IMR-90 (cell line): ENCODE measurements at regions not wholly inside any gene's neighbourhood (a gene's known extent, or its start where the extent isn't known, plus 50 kb on each side); places are given as distances from the start of the nearest gene placed in this dataset.

ENCODE experiments used
- ATAC-seq: fragments of 200-7000 bp; cut with Tn5 transposase; 2 replicates; pipeline ENCODE4 v1.9.1; 2020; ENCODE audit warnings: low read depth, mild to moderate bottlenecking, moderate library complexity
- BruUV-seq: library from RNA; stranded (reverse); fragments of 400-500 nt; replicated peaks from 2 replicates; lab custom pipeline; 2021; lab: Mats Ljungman, UMichigan
- CTCF ChIA-PET: fragments of 300-600 bp; formaldehyde crosslinking; extraction: SDS; loops from one replicate; lab custom pipeline; 2021; ENCODE audit warnings: antibody characterized with exemption; lab: Yijun Ruan, JAX
- POLR2A ChIA-PET: fragments of 300-600 bp; sonication (Branson Sonifier 250); formaldehyde crosslinking; loops from one replicate; lab custom pipeline; 2022; ENCODE audit warnings: antibody characterized with exemption; ENCODE audit not compliant: unreplicated experiment; lab: Charles Lee
- DNase-seq: peaks from one replicate; pipeline ENCODE4 v3.0.0; 2013
- H2AFZ ChIP-seq: replicated peaks from 2 replicates; pipeline ENCODE3; 2013; ENCODE audit warnings: low read length, mild to moderate bottlenecking; ENCODE audit not compliant: poor library complexity
- H2AK5ac ChIP-seq: 2 replicates; pipeline ENCODE4 v1.6.1; 2013; ENCODE audit warnings: low read depth, low read length, inconsistent platforms
- H2AK9ac ChIP-seq: replicated peaks from 2 replicates; pipeline ENCODE3; 2013; ENCODE audit warnings: mild to moderate bottlenecking, low read depth, low read length, moderate library complexity; ENCODE audit not compliant: poor library complexity
- H2BK120ac ChIP-seq: 2 replicates; pipeline ENCODE4 v1.6.1; 2013; ENCODE audit warnings: low read depth, low read length, inconsistent platforms
- H2BK15ac ChIP-seq: 3 replicates; pipeline ENCODE4 v1.6.1; 2013; ENCODE audit warnings: low read depth, low read length, inconsistent platforms
- H2BK20ac ChIP-seq: 2 replicates; pipeline ENCODE4 v1.6.1; 2013; ENCODE audit warnings: low read depth, mild to moderate bottlenecking, inconsistent platforms, low read length, moderate library complexity
- H2BK5ac ChIP-seq: 2 replicates; pipeline ENCODE4 v1.6.1; 2013; ENCODE audit warnings: mild to moderate bottlenecking, low read depth, low read length, inconsistent platforms; ENCODE audit not compliant: poor library complexity, severe bottlenecking
- H3K14ac ChIP-seq: replicated peaks from 2 replicates; pipeline ENCODE4 v1.6.1; 2013; ENCODE audit warnings: low read depth, low read length, inconsistent platforms
- H3K18ac ChIP-seq: 2 replicates; pipeline ENCODE4 v1.6.1; 2013; ENCODE audit warnings: low read depth, low read length, control low read depth
- H3K23ac ChIP-seq: 2 replicates; pipeline ENCODE4 v1.6.1; 2013; ENCODE audit warnings: low read depth, low read length, inconsistent platforms
- H3K27ac ChIP-seq: 2 replicates; pipeline ENCODE4 v1.5.1; 2013; ENCODE audit warnings: mild to moderate bottlenecking, control low read depth, low read length; ENCODE audit not compliant: insufficient read depth
- H3K27me3 ChIP-seq: 2 replicates; pipeline ENCODE4 v1.6.1; 2013; ENCODE audit warnings: low read length; ENCODE audit not compliant: control insufficient read depth, insufficient read depth
- H3K36me3 ChIP-seq: 2 replicates; pipeline ENCODE4 v1.6.1; 2013; ENCODE audit warnings: low read length, mixed read lengths; ENCODE audit not compliant: control insufficient read depth, insufficient read depth
- H3K4ac ChIP-seq: 2 replicates; pipeline ENCODE4 v1.6.1; 2013; ENCODE audit warnings: low read depth, low read length, inconsistent platforms
- H3K4me1 ChIP-seq: 2 replicates; pipeline ENCODE4 v1.6.1; 2013; ENCODE audit warnings: low read length, mixed read lengths; ENCODE audit not compliant: control insufficient read depth, insufficient read depth
- H3K4me2 ChIP-seq: 2 replicates; pipeline ENCODE4 v1.6.1; 2013; ENCODE audit warnings: low read depth, mild to moderate bottlenecking, control low read depth, low read length, moderate library complexity
- H3K4me3 ChIP-seq: 2 replicates; pipeline ENCODE4 v1.5.1; 2013; ENCODE audit warnings: low read depth, mild to moderate bottlenecking, control low read depth, low read length, moderate library complexity; ENCODE audit not compliant: insufficient read depth
- H3K56ac ChIP-seq: 2 replicates; pipeline ENCODE4 v1.6.1; 2013; ENCODE audit warnings: low read length, inconsistent platforms; ENCODE audit not compliant: insufficient read depth; ENCODE audit errors: extremely low read depth
- H3K79me1 ChIP-seq, 2 experiments: 2 replicates each; pipeline ENCODE4 v1.6.1; 2013; ENCODE audit warnings: low read length in 2 of 2, inconsistent platforms in 1 of 2, low read depth in 1 of 2
- H3K9ac ChIP-seq: 2 replicates; pipeline ENCODE4 v1.6.1; 2013; ENCODE audit warnings: low read depth, low read length, control low read depth
- H3K9me1 ChIP-seq: 2 replicates; pipeline ENCODE4 v1.6.1; 2013; ENCODE audit warnings: low read length, inconsistent platforms; ENCODE audit not compliant: insufficient read depth
- H3K9me3 ChIP-seq: 2 replicates; pipeline ENCODE4 v1.6.1; 2013; ENCODE audit warnings: low read length; ENCODE audit not compliant: control insufficient read depth, insufficient read depth
- H4K20me1 ChIP-seq: 2 replicates; pipeline ENCODE4 v1.6.1; 2013; ENCODE audit warnings: low read length, inconsistent platforms; ENCODE audit not compliant: insufficient read depth
- H4K5ac ChIP-seq: 2 replicates; pipeline ENCODE4 v1.6.1; 2013; ENCODE audit warnings: mild to moderate bottlenecking, low read depth, low read length, control low read depth
- H4K8ac ChIP-seq, 2 experiments: 2 replicates each; pipeline ENCODE4 v1.6.1; 2013; ENCODE audit warnings: low read depth in 2 of 2, low read length in 2 of 2, control low read depth in 1 of 2, inconsistent platforms in 1 of 2
- H4K91ac ChIP-seq: 2 replicates; pipeline ENCODE4 v1.6.1; 2013; ENCODE audit warnings: low read depth, low read length, inconsistent platforms; ENCODE audit not compliant: insufficient read depth
- BHLHE40 ChIP-seq: fragments of 150-350 bp; IDR thresholded peaks from 2 replicates; pipeline ENCODE4 v1.6.1; 2016; ENCODE audit warnings: mild to moderate bottlenecking, low read depth, low read length
- CEBPB ChIP-seq: IDR thresholded peaks from 2 replicates; pipeline ENCODE4 v1.6.1; 2012; ENCODE audit warnings: low read depth, low read length, improper control_type of control experiment
- CHD1 ChIP-seq: IDR thresholded peaks from 2 replicates; pipeline ENCODE4 v1.6.1; 2012; ENCODE audit warnings: low read depth, low read length, improper control_type of control experiment
- MAFK ChIP-seq: IDR thresholded peaks from 2 replicates; pipeline ENCODE4 v1.6.1; 2012; ENCODE audit warnings: low read depth, low read length, improper control_type of control experiment
- MAZ ChIP-seq: IDR thresholded peaks from 2 replicates; pipeline ENCODE4 v1.6.1; 2012; ENCODE audit warnings: low read depth, mild to moderate bottlenecking, low read length, improper control_type of control experiment, moderate library complexity, borderline replicate concordance
- NFE2L2 ChIP-seq: fragments of 150-350 bp; IDR thresholded peaks from 2 replicates; pipeline ENCODE4 v1.6.1; 2016; ENCODE audit warnings: low read depth, mild to moderate bottlenecking, low read length
- POLR2A ChIP-seq: IDR thresholded peaks from 2 replicates; pipeline ENCODE4 v1.6.1; 2012; ENCODE audit warnings: mild to moderate bottlenecking, low read depth, low read length
- RAD21 ChIP-seq: IDR thresholded peaks from 2 replicates; pipeline ENCODE4 v1.6.1; 2012; ENCODE audit warnings: low read length, improper control_type of control experiment
- RCOR1 ChIP-seq: IDR thresholded peaks from 2 replicates; pipeline ENCODE4 v1.6.1; 2012; ENCODE audit warnings: mild to moderate bottlenecking, low read length, improper control_type of control experiment; ENCODE audit not compliant: insufficient replicate concordance
- SMC3 ChIP-seq: fragments of 150-350 bp; IDR thresholded peaks from 2 replicates; pipeline ENCODE4 v1.6.1; 2016; ENCODE audit warnings: low read depth, mild to moderate bottlenecking, antibody characterized with exemption, low read length, moderate library complexity
- WGBS, 2 experiments: methylation state at CpG; one replicate each; pipeline versions ENCODE4 v1.1.5 to v1.1.7; 2013; ENCODE audit warnings: missing lambda C conversion rate in 2 of 2; ENCODE audit not compliant: insufficient read length in 1 of 2; ENCODE audit errors: extremely low coverage in 2 of 2; 5-methylcytosine and 5-hydroxymethylcytosine counted together
- dilution Hi-C: fragments of 300-500 bp; cut with HindIII; formaldehyde crosslinking; loops from one replicate; pipeline ENCODE4 v1.14.3; 2018; ENCODE audit warnings: low sequenced_read_pairs; ENCODE audit not compliant: unreplicated experiment
- in situ Hi-C: fragments of 300-500 bp; cut with MboI; formaldehyde crosslinking; loops from 3 replicates; pipeline ENCODE4 v1.14.3; 2019; ENCODE audit warnings: low sequenced_read_pairs, inconsistent platforms, mixed read lengths
- intact Hi-C: fragments of 100-400 bp; cut with micrococcal nuclease; formaldehyde crosslinking; loops from 2 replicates; pipeline ENCODE4 v1.10.0; 2022
- TF ChIP-seq, protein P1 (sequence below): fragments of 150-350 bp; IDR thresholded peaks from 2 replicates; pipeline ENCODE4 v1.6.1; 2016; ENCODE audit warnings: low read depth, mild to moderate bottlenecking, low read length, moderate library complexity, borderline replicate concordance
- TF ChIP-seq, protein P2 (sequence below): conservative IDR thresholded peaks from 2 replicates; pipeline ENCODE4 v1.5.1; 2012; ENCODE audit warnings: mild to moderate bottlenecking, low read depth, low read length, improper control_type of control experiment
- TF ChIP-seq, protein P3 (sequence below): fragments of 150-350 bp; IDR thresholded peaks from 2 replicates; pipeline ENCODE4 v1.6.1; 2017; ENCODE audit warnings: mild to moderate bottlenecking, antibody characterized with exemption, low read length, low read depth

DNA sequence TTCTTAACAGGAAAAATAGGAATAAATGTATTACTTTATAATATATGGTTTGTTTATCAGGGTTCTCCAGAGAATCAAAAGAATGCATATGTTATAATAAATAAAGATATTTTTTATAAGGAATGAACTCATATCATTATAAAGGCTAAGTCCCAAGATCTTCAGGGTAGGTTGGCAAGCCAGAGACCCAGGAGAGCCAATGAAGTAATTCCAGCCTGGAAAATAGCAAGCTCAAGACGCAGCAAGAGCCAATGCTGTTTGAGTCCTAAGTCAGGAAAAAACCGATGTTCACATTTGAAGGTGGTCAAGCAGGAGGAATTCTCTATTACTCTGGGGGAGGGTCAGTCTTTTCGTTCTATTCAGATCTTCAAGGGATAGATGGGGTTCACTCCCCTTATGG is 490.0 kb downstream of the PCDH20 start:
- H3K14ac ChIP-seq: no peak overlapping the region
- intact Hi-C loops (no loop called here), dilution Hi-C loops (no loop called here), in situ Hi-C loops (no loop called here)
- no peak overlapping the region for H4K5ac ChIP-seq
- no CpG with 5 or more reads among the region's 3 CpGs for WGBS, 2 experiments
- no peak overlapping the region for H2BK15ac ChIP-seq
- H3K27ac ChIP-seq: no peak overlapping the region
- no peak overlapping the region for H2BK5ac ChIP-seq
- H2BK120ac ChIP-seq: no peak overlapping the region
- H2AK9ac ChIP-seq: no peak overlapping the region
- no peak overlapping the region for H3K56ac ChIP-seq
- POLR2A ChIA-PET: no interaction called here
- no peak for DNase-seq
- H3K18ac ChIP-seq: no peak overlapping the region
- no peaks in the 10 kb centered on the region for H3K36me3 ChIP-seq
- CTCF ChIA-PET: no interaction called here
- no peak overlapping the region for H3K9ac ChIP-seq
- H2BK20ac ChIP-seq: no peak overlapping the region
- no peaks in the 10 kb centered on the region for H3K9me1 ChIP-seq
- H3K4me2 ChIP-seq: no peak overlapping the region
- H2AFZ ChIP-seq: no peak overlapping the region
- no peak overlapping the region for H4K91ac ChIP-seq
- H3K23ac ChIP-seq: no peak overlapping the region
- TF ChIP-seq SMC3 (no peak), POLR2A (no peak), CEBPB (no peak), NFE2L2 (no peak), CHD1 (no peak), MAZ (no peak), BHLHE40 (no peak), MAFK (no peak), RCOR1 (no peak), RAD21 (no peak)
- TF ChIP-seq, protein P1, sequence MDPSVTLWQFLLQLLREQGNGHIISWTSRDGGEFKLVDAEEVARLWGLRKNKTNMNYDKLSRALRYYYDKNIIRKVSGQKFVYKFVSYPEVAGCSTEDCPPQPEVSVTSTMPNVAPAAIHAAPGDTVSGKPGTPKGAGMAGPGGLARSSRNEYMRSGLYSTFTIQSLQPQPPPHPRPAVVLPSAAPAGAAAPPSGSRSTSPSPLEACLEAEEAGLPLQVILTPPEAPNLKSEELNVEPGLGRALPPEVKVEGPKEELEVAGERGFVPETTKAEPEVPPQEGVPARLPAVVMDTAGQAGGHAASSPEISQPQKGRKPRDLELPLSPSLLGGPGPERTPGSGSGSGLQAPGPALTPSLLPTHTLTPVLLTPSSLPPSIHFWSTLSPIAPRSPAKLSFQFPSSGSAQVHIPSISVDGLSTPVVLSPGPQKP: no peak
- TF ChIP-seq, protein P2, sequence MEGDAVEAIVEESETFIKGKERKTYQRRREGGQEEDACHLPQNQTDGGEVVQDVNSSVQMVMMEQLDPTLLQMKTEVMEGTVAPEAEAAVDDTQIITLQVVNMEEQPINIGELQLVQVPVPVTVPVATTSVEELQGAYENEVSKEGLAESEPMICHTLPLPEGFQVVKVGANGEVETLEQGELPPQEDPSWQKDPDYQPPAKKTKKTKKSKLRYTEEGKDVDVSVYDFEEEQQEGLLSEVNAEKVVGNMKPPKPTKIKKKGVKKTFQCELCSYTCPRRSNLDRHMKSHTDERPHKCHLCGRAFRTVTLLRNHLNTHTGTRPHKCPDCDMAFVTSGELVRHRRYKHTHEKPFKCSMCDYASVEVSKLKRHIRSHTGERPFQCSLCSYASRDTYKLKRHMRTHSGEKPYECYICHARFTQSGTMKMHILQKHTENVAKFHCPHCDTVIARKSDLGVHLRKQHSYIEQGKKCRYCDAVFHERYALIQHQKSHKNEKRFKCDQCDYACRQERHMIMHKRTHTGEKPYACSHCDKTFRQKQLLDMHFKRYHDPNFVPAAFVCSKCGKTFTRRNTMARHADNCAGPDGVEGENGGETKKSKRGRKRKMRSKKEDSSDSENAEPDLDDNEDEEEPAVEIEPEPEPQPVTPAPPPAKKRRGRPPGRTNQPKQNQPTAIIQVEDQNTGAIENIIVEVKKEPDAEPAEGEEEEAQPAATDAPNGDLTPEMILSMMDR: no peak
- TF ChIP-seq, protein P3, sequence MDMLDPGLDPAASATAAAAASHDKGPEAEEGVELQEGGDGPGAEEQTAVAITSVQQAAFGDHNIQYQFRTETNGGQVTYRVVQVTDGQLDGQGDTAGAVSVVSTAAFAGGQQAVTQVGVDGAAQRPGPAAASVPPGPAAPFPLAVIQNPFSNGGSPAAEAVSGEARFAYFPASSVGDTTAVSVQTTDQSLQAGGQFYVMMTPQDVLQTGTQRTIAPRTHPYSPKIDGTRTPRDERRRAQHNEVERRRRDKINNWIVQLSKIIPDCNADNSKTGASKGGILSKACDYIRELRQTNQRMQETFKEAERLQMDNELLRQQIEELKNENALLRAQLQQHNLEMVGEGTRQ: no peak
- no peak for ATAC-seq
- no peaks in the 10 kb centered on the region for H3K79me1 ChIP-seq
- H3K9me3 ChIP-seq: peaks cover 3% of the 10 kb centered on the region; the same call in 1 of the 2 replicates
- H4K20me1 ChIP-seq: no peaks in the 10 kb centered on the region
- H3K4me3 ChIP-seq: no peak overlapping the region
- H2AK5ac ChIP-seq: no peak overlapping the region
- H3K4ac ChIP-seq: no peak overlapping the region
- no peaks in the 10 kb centered on the region for H3K4me1 ChIP-seq
- BruUV-seq: no TSS peak
- H3K27me3 ChIP-seq: no peaks in the 10 kb centered on the region
- H4K8ac ChIP-seq: no peak overlapping the region
